Liver (tissue), 8 donors: ENCODE measurements at regions not wholly inside any gene's neighbourhood (a gene's known extent, or its start where the extent isn't known, plus 50 kb on each side); places are given as distances from the start of the nearest gene placed in this dataset.

Source experiments
- DNase-seq: peaks from one replicate; pipeline ENCODE4 v3.0.0-alpha.2; 2017; ENCODE audit warnings: low spot score
- H3K27ac ChIP-seq, 2 donors: one replicate each; pipeline ENCODE4 v1.7.0; 2013; ENCODE audit warnings: inconsistent platforms in 2 of 2, low read length in 2 of 2, control low read depth in 1 of 2, low read depth in 1 of 2, mild to moderate bottlenecking in 1 of 2
- H3K27me3 ChIP-seq, 4 donors: one replicate each; pipeline versions ENCODE4 v1.6.1 to v1.7.0; 2013; ENCODE audit warnings: low read length in 3 of 4, inconsistent platforms in 1 of 4, mild to moderate bottlenecking in 1 of 4, moderate library complexity in 1 of 4; ENCODE audit not compliant: control insufficient read depth in 4 of 4, insufficient read depth in 4 of 4
- H3K36me3 ChIP-seq, 4 donors: one replicate each; pipeline versions ENCODE4 v1.6.1 to v1.7.0; 2013; ENCODE audit warnings: low read length in 3 of 4, mild to moderate bottlenecking in 3 of 4, low read depth in 1 of 4, moderate library complexity in 1 of 4; ENCODE audit not compliant: control insufficient read depth in 4 of 4, insufficient read depth in 3 of 4
- H3K4me1 ChIP-seq, 4 donors: one replicate each; pipeline versions ENCODE4 v1.6.1 to v1.7.0; 2013; ENCODE audit warnings: low read length in 3 of 4, mild to moderate bottlenecking in 3 of 4, moderate library complexity in 1 of 4; ENCODE audit not compliant: control insufficient read depth in 4 of 4, insufficient read depth in 4 of 4
- H3K4me3 ChIP-seq, 3 donors: one replicate each; pipeline versions ENCODE4 v1.6.1 to v1.7.0; 2013; ENCODE audit warnings: low read length in 3 of 3, control low read depth in 1 of 3, low read depth in 1 of 3, mild to moderate bottlenecking in 1 of 3
- H3K9ac ChIP-seq, 2 donors: one replicate each; pipeline ENCODE4 v1.7.0; 2013; ENCODE audit warnings: low read length in 2 of 2, mild to moderate bottlenecking in 2 of 2, moderate library complexity in 2 of 2, control low read depth in 1 of 2, low read depth in 1 of 2
- H3K9me3 ChIP-seq, 4 donors: one replicate each; pipeline versions ENCODE4 v1.6.1 to v1.7.0; 2013; ENCODE audit warnings: low read length in 3 of 4; ENCODE audit not compliant: control insufficient read depth in 4 of 4
- ATF3 ChIP-seq: IDR thresholded peaks from 2 replicates; pipeline ENCODE4 v1.6.1; 2016; ENCODE audit warnings: antibody characterized with exemption
- CTCF ChIP-seq: fragments of 150-350 bp; IDR thresholded peaks from 2 replicates; pipeline ENCODE4 v1.5.1; 2017; ENCODE audit warnings: improper control_type of control experiment, low read depth, low read length; ENCODE audit not compliant: missing input control
- EGR1 ChIP-seq, 2 donors: IDR thresholded peaks; 2 replicates each; pipeline ENCODE4 v1.6.1; 2016 to 2018; ENCODE audit warnings: antibody characterized with exemption in 2 of 2, low read depth in 2 of 2
- FOXA1 ChIP-seq: IDR thresholded peaks from 2 replicates; pipeline ENCODE4 v1.6.1; 2016; ENCODE audit warnings: antibody characterized with exemption
- FOXA2 ChIP-seq: IDR thresholded peaks from 2 replicates; pipeline ENCODE4 v1.6.1; 2016; ENCODE audit warnings: antibody characterized with exemption
- HNF4A ChIP-seq, 2 donors: conservative IDR thresholded peaks; 2 replicates each; pipeline ENCODE4 v1.6.1; 2016; ENCODE audit warnings: antibody characterized with exemption in 2 of 2, mild to moderate bottlenecking in 2 of 2
- HNF4G ChIP-seq: IDR thresholded peaks from 2 replicates; pipeline ENCODE4 v1.6.1; 2016; ENCODE audit warnings: antibody characterized with exemption
- JUND ChIP-seq, 2 donors: IDR thresholded peaks; 2 replicates each; pipeline ENCODE4 v1.6.1; 2016; ENCODE audit warnings: antibody characterized with exemption in 2 of 2
- MAX ChIP-seq: IDR thresholded peaks from 2 replicates; pipeline ENCODE4 v1.6.1; 2016; ENCODE audit warnings: antibody characterized with exemption
- NR2F2 ChIP-seq: IDR thresholded peaks from 2 replicates; pipeline ENCODE4 v1.6.1; 2016; ENCODE audit warnings: antibody characterized with exemption
- RAD21 ChIP-seq, 2 donors: IDR thresholded peaks; 2 replicates each; pipeline ENCODE4 v1.6.1; 2016; ENCODE audit warnings: antibody characterized with exemption in 2 of 2, mild to moderate bottlenecking in 2 of 2
- REST ChIP-seq: IDR thresholded peaks from 2 replicates; pipeline ENCODE4 v1.6.1; 2016; ENCODE audit warnings: antibody characterized with exemption, mild to moderate bottlenecking
- RXRA ChIP-seq, 2 donors: IDR thresholded peaks; 2 replicates each; pipeline ENCODE4 v1.6.1; 2017 to 2018; ENCODE audit warnings: antibody characterized with exemption in 2 of 2, mild to moderate bottlenecking in 1 of 2
- SP1 ChIP-seq: IDR thresholded peaks from 2 replicates; pipeline ENCODE4 v1.6.1; 2018; ENCODE audit warnings: antibody characterized with exemption, mild to moderate bottlenecking
- TAF1 ChIP-seq: conservative IDR thresholded peaks from 2 replicates; pipeline ENCODE4 v1.6.1; 2016; ENCODE audit warnings: antibody characterized with exemption, mild to moderate bottlenecking
- YY1 ChIP-seq: IDR thresholded peaks from 2 replicates; pipeline ENCODE4 v1.6.1; 2016; ENCODE audit warnings: antibody characterized with exemption, mild to moderate bottlenecking
- WGBS: extraction: QIAGEN DNeasy Blood & Tissue Kit; methylation state at CpG from one replicate; pipeline ENCODE4 v1.1.7; 2013; 5-methylcytosine and 5-hydroxymethylcytosine counted together
- donor health status: healthy.
- donor health status: healthy.
- donor health status: healthy.
- donor health status: healthy.
- donor health status: healthy.

- WGBS = 40% methylated on average over 8 of the region's 8 CpGs
- Histone ChIP-seq H3K27me3 (no peaks in the 10 kb centered on the region), H3K9ac (no peak overlapping the region), H3K4me3 (no peak overlapping the region), H3K9me3 (no peaks in the 10 kb centered on the region), H3K4me1 (no peaks in the 10 kb centered on the region), H3K27ac (no peak overlapping the region), H3K36me3 (no peaks in the 10 kb centered on the region)
- DNase-seq = no peak
- TF ChIP-seq HNF4A (conservative IDR thresholded peaks at IDR 0.05) = no peak
- no peak for TF ChIP-seq FOXA1
- TF ChIP-seq RXRA (IDR thresholded peaks at IDR 0.05) = no peak
Observed at GRCh38 chr12:126952096-126953007, 1314.6 kb upstream of the TMEM132C start.

GRCh38 chr12:126953365-126953889 lies 1313.5 kb upstream of the TMEM132C start:
- no peak for TF ChIP-seq HNF4A (conservative IDR thresholded peaks at IDR 0.05)
- no peak for TF ChIP-seq HNF4G
- no peak for TF ChIP-seq MAX
- TF ChIP-seq CTCF = no peak
- TF ChIP-seq RXRA (IDR thresholded peaks at IDR 0.05) = no peak
- TF ChIP-seq FOXA1 = no peak
- no peak for TF ChIP-seq ATF3
- TF ChIP-seq FOXA2 = no peak
- TF ChIP-seq TAF1 = no peak
- no peak for TF ChIP-seq JUND (IDR thresholded peaks at IDR 0.05)
- TF ChIP-seq RAD21 (IDR thresholded peaks at IDR 0.05) = no peak
- TF ChIP-seq NR2F2 = no peak
- no peak for TF ChIP-seq EGR1 (IDR thresholded peaks at IDR 0.05; ENCODE audit: low read depth in 2 of 2)
- no peak for TF ChIP-seq YY1
- TF ChIP-seq SP1 = no peak
- TF ChIP-seq REST = no peak
- DNase-seq = no peak
- 71% methylated on average over 7 of the region's 7 CpGs for WGBS
- H3K9ac ChIP-seq = no peak overlapping the region
- no peaks in the 10 kb centered on the region for H3K9me3 ChIP-seq
- no peaks in the 10 kb centered on the region for H3K36me3 ChIP-seq
- no peak overlapping the region for H3K4me3 ChIP-seq
- no peak overlapping the region for H3K27ac ChIP-seq
- no peaks in the 10 kb centered on the region for H3K27me3 ChIP-seq
- H3K4me1 ChIP-seq = no peaks in the 10 kb centered on the region
